Right lobe of liver (tissue), 4 donors: ENCODE measurements at regions not wholly inside any gene's neighbourhood (a gene's known extent, or its start where the extent isn't known, plus 50 kb on each side); places are given as distances from the start of the nearest gene placed in this dataset.

Experiments
- CTCF ChIP-seq, 4 donors: fragments of 200-600 bp in 3 of 4; fragments of 450-650 bp in 1 of 4; IDR thresholded peaks; one replicate each; pipeline versions ENCODE4 v1.5.1 to v1.8.0; 2016 to 2022; ENCODE audit warnings: antibody characterized with exemption in 4 of 4, mild to moderate bottlenecking in 2 of 4
- POLR2A ChIP-seq: fragments of 450-650 bp; IDR thresholded peaks from one replicate; pipeline ENCODE4 v1.6.1; 2017; ENCODE audit warnings: antibody characterized with exemption, mild to moderate bottlenecking
- donor health status: DM: no; HTN: no; CAD: no.
- donor health status: DM: no; HTN: no; CAD: no.
- donor health status: DM: no; HTN: yes; CAD: no.

GRCh38 chr3:25910997-25911396, 121.1 kb downstream of the OXSM start:
- TF ChIP-seq CTCF (IDR thresholded peaks at IDR 0.05) (peak in 3 of 4 donors; percentile 14 to 30 (median 22)), POLR2A (no peak)
